ENCODE measurements at regions not wholly inside any gene's neighbourhood (a gene's known extent, or its start where the extent isn't known, plus 50 kb on each side); places are given as distances from the start of the nearest gene placed in this dataset.
A peak's percentile ranks its signal among the peaks of the same experiment; 100 is the strongest.

- Histone ChIP-seq H3K27ac (peak overlapping the region; percentile 83), H3K4me3 (ENCODE audit: low read depth, low read length) (no peak overlapping the region), H3K9me3 (ENCODE audit: severe bottlenecking) (peaks cover 5% of the 10 kb centered on the region), H3K36me3 (no peaks in the 10 kb centered on the region), H3K27me3 (ENCODE audit: insufficient read depth, low read depth, severe bottlenecking) (no peaks in the 10 kb centered on the region)
- no peak for DNase-seq
- no peak for TF ChIP-seq CTCF (IDR thresholded peaks at IDR 0.05; ENCODE audit: low read depth, low read length)
Measured at GRCh38 chr5:56414066-56414465, 180.9 kb upstream of the ANKRD55 start.

GRCh38 chr5:56413546-56413945, 180.4 kb upstream of the ANKRD55 start:
- Histone ChIP-seq H3K36me3 (no peaks in the 10 kb centered on the region), H3K27me3 (ENCODE audit: insufficient read depth, low read depth, severe bottlenecking) (no peaks in the 10 kb centered on the region), H3K4me3 (ENCODE audit: low read depth, low read length) (peak overlapping the region; percentile 35), H3K27ac (peak overlapping the region; percentile 83), H3K9me3 (ENCODE audit: severe bottlenecking) (peaks cover 4% of the 10 kb centered on the region)
- DNase-seq = no peak
- no peak for TF ChIP-seq CTCF (IDR thresholded peaks at IDR 0.05; ENCODE audit: low read depth, low read length)

GRCh38 chr5:56412601-56413379, 179.7 kb upstream of the ANKRD55 start:
- H3K36me3 ChIP-seq = no peaks in the 10 kb centered on the region
- H3K9me3 ChIP-seq (ENCODE audit: severe bottlenecking) = peaks cover 4% of the 10 kb centered on the region
- peak overlapping the region; percentile 83 for H3K27ac ChIP-seq
- no peaks in the 10 kb centered on the region for H3K27me3 ChIP-seq (ENCODE audit: insufficient read depth, low read depth, severe bottlenecking)
- peak overlapping the region; percentile 35 for H3K4me3 ChIP-seq (ENCODE audit: low read depth, low read length)
- TF ChIP-seq CTCF (IDR thresholded peaks at IDR 0.05; ENCODE audit: low read depth, low read length) = no peak
- DNase-seq = peak; percentile 79

GRCh38 chr5:56410696-56411095, 177.6 kb upstream of the ANKRD55 start:
- TF ChIP-seq CTCF (IDR thresholded peaks at IDR 0.05; ENCODE audit: low read depth, low read length) = no peak
- Histone ChIP-seq H3K27me3 (ENCODE audit: insufficient read depth, low read depth, severe bottlenecking) (no peaks in the 10 kb centered on the region), H3K27ac (peak overlapping the region; percentile 83), H3K4me3 (ENCODE audit: low read depth, low read length) (no peak overlapping the region), H3K9me3 (ENCODE audit: severe bottlenecking) (no peaks in the 10 kb centered on the region), H3K36me3 (no peaks in the 10 kb centered on the region)
- DNase-seq = no peak

GRCh38 chr5:56409331-56410190, 176.4 kb upstream of the ANKRD55 start:
- Histone ChIP-seq H3K27me3 (ENCODE audit: insufficient read depth, low read depth, severe bottlenecking) (no peaks in the 10 kb centered on the region), H3K27ac (peak overlapping the region; percentile 83), H3K36me3 (no peaks in the 10 kb centered on the region), H3K4me3 (ENCODE audit: low read depth, low read length) (peak overlapping the region; percentile 33), H3K9me3 (ENCODE audit: severe bottlenecking) (no peaks in the 10 kb centered on the region)
- TF ChIP-seq CTCF (IDR thresholded peaks at IDR 0.05; ENCODE audit: low read depth, low read length) = no peak
- peak; percentile 94 for DNase-seq
